Muscle layer of colon (tissue), 2 donors: ENCODE measurements at regions not wholly inside any gene's neighbourhood (a gene's known extent, or its start where the extent isn't known, plus 50 kb on each side); places are given as distances from the start of the nearest gene placed in this dataset.

Experiments
- H3K27ac ChIP-seq: one replicate; pipeline ENCODE4 v1.7.0; 2013; ENCODE audit warnings: low read depth, mild to moderate bottlenecking, low read length, moderate library complexity
- H3K27me3 ChIP-seq, 2 donors: one replicate each; pipeline ENCODE4 v1.7.0; 2013; ENCODE audit warnings: low read length in 2 of 2, mild to moderate bottlenecking in 2 of 2; ENCODE audit not compliant: insufficient read depth in 2 of 2, control insufficient read depth in 1 of 2
- H3K36me3 ChIP-seq: one replicate; pipeline ENCODE4 v1.7.0; 2013; ENCODE audit warnings: mild to moderate bottlenecking, low read length; ENCODE audit not compliant: insufficient read depth
- H3K4me1 ChIP-seq: one replicate; pipeline ENCODE4 v1.7.0; 2013; ENCODE audit warnings: mild to moderate bottlenecking, low read length; ENCODE audit not compliant: insufficient read depth
- H3K4me3 ChIP-seq, 2 donors: one replicate each; pipeline ENCODE4 v1.7.0; 2013; ENCODE audit warnings: low read length in 2 of 2, low read depth in 1 of 2, mild to moderate bottlenecking in 1 of 2, moderate library complexity in 1 of 2
- H3K9ac ChIP-seq: one replicate; pipeline ENCODE4 v1.7.0; 2013; ENCODE audit warnings: low read length
- H3K9me3 ChIP-seq: one replicate; pipeline ENCODE4 v1.7.0; 2013; ENCODE audit warnings: mild to moderate bottlenecking, low read length
- donor health status: abdominal sarcoma.
- donor health status: Adenocarcinoma of cecum.

DNA sequence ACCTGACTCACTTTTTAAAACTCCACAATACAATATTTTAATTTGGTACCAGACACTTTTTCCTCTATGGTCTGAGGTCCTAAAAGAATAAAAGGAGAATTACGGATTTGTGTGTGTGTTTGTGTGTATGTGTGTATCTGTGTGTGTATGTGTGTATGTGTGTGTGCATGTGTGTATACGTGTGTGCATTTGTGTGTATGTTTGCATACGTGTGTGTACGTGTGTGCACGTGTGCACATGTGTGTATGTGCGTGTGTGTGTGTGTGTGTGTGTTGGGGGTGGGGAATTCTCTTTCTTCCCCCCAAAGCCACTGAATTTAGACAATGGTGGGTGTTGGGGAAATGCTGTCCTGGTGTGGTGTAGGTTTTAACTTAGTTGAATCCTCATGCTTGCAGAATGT lies 807.7 kb upstream of the SALL3 start:
- H3K9me3 ChIP-seq = no peaks in the 10 kb centered on the region
- no peak overlapping the region for H3K9ac ChIP-seq
- no peaks in the 10 kb centered on the region for H3K36me3 ChIP-seq
- H3K27me3 ChIP-seq = no peaks in the 10 kb centered on the region
- no peaks in the 10 kb centered on the region for H3K4me1 ChIP-seq
- no peak overlapping the region for H3K4me3 ChIP-seq
- no peak overlapping the region for H3K27ac ChIP-seq

DNA sequence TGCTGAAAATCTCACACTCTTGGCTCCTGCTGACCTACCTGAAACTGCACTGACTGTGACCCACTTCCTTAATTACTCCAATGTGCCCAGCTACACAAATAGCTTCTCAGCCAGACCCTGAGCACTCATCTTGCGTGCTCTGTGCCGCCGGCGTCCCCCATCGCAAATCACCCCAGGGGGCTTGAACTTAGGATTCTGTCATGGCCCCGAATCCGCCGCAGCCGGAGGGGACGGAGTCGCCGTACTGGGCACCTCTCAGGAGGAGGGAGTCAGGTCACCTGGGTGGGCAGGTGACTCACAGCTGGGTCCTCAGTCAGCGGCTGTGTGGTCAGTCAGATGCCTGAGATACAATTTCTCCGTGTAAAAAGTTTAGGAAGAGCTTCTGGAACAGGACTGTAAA lies 804.9 kb upstream of the SALL3 start:
- Histone ChIP-seq H3K36me3 (no peaks in the 10 kb centered on the region), H3K9me3 (no peaks in the 10 kb centered on the region), H3K4me1 (no peaks in the 10 kb centered on the region), H3K9ac (no peak overlapping the region), H3K27me3 (no peaks in the 10 kb centered on the region), H3K27ac (no peak overlapping the region), H3K4me3 (no peak overlapping the region)

DNA sequence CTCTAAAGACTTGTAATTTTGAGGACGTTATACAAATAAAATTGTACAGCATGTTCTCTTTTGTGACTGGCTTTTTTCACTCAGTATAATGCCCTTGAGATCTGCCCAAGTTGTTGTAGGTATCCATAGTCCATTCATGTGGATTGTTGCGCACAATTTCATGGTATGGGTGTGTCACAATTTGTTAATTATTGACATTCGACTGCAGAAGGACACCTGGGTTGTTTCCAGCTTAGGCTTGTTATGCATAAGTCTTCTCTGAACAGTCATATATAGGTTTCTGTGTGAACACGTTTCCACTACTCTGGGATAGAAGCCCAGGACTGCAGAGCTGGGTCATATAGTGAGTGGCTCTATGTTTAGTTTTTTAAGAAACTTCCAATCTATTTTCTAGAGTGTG lies 800.8 kb upstream of the SALL3 start:
- Histone ChIP-seq H3K27ac (no peak overlapping the region), H3K9ac (no peak overlapping the region), H3K4me3 (no peak overlapping the region), H3K36me3 (no peaks in the 10 kb centered on the region), H3K9me3 (no peaks in the 10 kb centered on the region), H3K4me1 (no peaks in the 10 kb centered on the region), H3K27me3 (no peaks in the 10 kb centered on the region)

DNA sequence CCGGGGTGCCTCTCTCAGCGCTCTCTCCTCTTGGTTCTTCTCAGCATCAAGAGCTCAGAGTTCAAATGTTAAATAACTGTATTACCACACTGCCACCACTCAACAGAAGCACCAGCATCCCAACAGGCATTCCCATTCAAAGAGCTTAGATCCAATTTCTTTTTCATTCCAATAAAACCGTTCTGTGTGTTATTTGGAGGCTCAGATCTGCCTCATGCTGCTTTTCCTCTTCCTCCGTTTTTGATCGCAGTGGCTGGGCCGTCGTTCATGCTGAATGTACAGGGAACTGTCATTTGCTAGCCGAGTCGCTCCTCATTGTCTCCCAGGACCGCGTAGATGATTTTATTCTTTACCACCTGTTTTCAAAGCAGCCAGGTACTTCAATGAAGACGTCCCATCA lies 798.9 kb upstream of the SALL3 start:
- Histone ChIP-seq H3K9me3 (peaks cover 3% of the 10 kb centered on the region), H3K27ac (no peak overlapping the region), H3K4me3 (no peak overlapping the region), H3K9ac (no peak overlapping the region), H3K27me3 (no peaks in the 10 kb centered on the region), H3K36me3 (no peaks in the 10 kb centered on the region), H3K4me1 (no peaks in the 10 kb centered on the region)

DNA sequence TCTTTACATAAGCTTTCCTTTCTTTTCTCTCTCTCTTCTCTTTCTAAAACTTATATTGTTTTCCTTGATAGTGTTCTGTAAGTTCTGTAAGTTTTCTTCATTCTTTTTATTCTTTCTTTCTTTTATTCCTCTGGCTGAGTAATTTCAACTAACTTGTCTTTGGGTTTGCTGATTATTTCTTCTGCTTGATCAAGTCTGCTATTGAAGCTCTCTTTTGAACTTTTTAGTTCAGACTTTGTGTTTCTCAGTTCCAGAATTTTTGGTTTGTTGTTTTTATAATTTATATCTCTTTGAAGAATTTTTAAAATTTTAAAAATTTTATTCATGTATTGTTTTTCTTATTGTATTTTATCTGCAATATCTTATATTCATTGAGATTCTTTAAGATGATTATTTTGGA lies 795.8 kb upstream of the SALL3 start:
- Histone ChIP-seq H3K9ac (no peak overlapping the region), H3K4me3 (no peak overlapping the region), H3K4me1 (no peaks in the 10 kb centered on the region), H3K27me3 (no peaks in the 10 kb centered on the region), H3K36me3 (no peaks in the 10 kb centered on the region), H3K9me3 (peaks cover 3% of the 10 kb centered on the region), H3K27ac (no peak overlapping the region)

DNA sequence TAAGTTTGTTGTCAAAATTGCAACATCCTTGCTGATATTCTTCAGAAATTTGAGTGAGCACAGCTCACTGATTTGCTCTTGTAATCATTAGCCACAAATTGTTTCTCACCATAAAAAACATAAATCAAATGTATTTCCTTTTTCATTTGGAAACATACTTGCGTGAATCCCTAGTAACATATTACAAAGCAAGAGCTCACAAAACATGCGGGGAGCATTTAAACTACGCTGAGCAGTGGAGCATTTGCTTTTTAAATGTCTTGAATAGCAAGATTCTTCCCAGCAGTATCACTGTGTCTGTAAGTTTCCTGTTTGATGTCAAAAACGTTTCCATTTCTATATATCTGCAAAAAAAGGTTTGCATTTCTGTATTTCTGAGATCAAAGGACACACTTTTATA lies 788.3 kb upstream of the SALL3 start:
- H3K36me3 ChIP-seq = no peaks in the 10 kb centered on the region
- H3K27ac ChIP-seq = no peak overlapping the region
- H3K9ac ChIP-seq = no peak overlapping the region

DNA sequence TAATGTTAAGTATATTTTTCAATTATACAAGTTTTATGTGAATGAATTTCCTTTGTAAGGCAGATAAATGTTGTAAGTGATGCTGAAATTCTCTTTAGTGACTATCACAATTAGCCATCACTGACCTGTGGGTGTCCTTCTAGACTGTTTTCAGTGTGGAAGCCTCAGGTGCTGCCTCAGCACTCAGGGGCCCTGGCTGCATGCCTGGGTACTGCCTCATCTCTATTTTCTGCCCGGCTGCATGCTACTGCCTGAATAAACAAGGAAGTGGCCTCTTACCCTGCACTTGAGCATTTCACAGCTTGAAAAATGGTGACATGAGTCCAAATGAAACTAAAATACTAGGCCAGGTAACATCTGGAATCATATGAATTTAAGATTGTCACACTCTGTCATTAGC lies 787.6 kb upstream of the SALL3 start:
- Histone ChIP-seq H3K27ac (no peak overlapping the region), H3K4me1 (no peaks in the 10 kb centered on the region), H3K4me3 (no peak overlapping the region), H3K27me3 (no peaks in the 10 kb centered on the region), H3K36me3 (no peaks in the 10 kb centered on the region), H3K9ac (no peak overlapping the region), H3K9me3 (no peaks in the 10 kb centered on the region)

More for the DNA sequence above, 788.3 kb upstream of the SALL3 start:
- Histone ChIP-seq H3K4me3 (no peak overlapping the region), H3K9me3 (no peaks in the 10 kb centered on the region), H3K27me3 (no peaks in the 10 kb centered on the region), H3K4me1 (no peaks in the 10 kb centered on the region)

DNA sequence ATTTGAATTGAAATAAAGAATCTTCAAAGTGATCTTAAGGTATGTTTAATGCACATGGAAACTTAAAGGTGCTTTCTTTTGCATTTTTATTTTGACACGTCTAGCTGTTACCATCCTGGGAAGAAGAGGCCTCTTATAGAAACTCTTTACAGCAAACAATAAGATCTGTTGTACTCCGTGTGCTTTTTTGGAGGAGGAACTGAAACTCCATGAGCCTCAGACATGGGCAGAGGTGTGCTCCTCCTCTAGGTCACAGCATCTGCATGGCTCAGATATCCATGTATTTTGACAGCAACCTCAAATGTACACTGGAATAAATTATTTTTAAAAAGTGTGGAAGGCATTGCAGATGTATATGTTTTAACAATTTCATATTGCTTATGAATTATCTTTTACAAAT lies 783.3 kb upstream of the SALL3 start:
- no peaks in the 10 kb centered on the region for H3K4me1 ChIP-seq
- no peak overlapping the region for H3K27ac ChIP-seq
- no peaks in the 10 kb centered on the region for H3K9me3 ChIP-seq
- H3K9ac ChIP-seq = no peak overlapping the region
- no peaks in the 10 kb centered on the region for H3K27me3 ChIP-seq
- H3K36me3 ChIP-seq = no peaks in the 10 kb centered on the region
- no peak overlapping the region for H3K4me3 ChIP-seq

DNA sequence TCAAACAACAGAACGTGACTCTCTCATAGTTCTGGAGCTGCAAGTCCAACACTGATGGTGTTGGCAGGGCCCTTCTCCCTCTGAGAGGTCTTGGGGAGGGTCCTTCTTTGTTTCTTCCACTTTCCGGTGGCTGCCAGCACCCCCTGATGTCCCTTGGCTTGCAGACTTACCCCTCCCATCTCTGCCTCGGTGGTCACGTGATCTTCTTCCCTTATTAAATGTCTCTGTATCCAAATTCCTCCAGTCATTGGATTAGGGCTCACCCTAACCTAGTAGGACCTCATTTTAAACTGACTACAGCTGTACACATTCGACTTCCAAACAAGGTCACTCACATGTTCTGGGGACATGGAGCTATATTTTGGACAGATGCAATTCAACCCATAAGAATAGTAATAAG lies 780.6 kb upstream of the SALL3 start:
- H3K27ac ChIP-seq = no peak overlapping the region
- H3K36me3 ChIP-seq = no peaks in the 10 kb centered on the region
- H3K4me3 ChIP-seq = no peak overlapping the region
- no peaks in the 10 kb centered on the region for H3K9me3 ChIP-seq
- no peak overlapping the region for H3K9ac ChIP-seq
- H3K27me3 ChIP-seq = no peaks in the 10 kb centered on the region
- no peaks in the 10 kb centered on the region for H3K4me1 ChIP-seq

DNA sequence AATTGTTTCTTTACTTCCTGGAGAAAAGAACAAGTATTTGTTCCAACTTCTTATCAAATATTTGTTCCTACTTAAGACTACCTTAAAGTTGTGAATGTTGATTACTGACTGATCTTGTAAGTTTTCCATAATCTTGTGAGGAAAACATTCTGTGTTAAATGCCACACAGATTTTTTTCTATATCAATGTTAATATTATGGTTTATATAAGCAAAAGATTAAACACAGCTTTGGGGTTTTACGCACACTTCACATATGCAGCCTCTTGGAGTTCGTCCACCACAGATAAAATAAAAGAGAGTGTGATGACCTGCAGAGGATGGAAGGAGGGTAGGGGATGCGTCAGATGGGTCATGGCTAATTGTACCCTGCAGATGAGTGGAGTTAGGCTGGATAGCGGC lies 780.0 kb upstream of the SALL3 start:
- no peaks in the 10 kb centered on the region for H3K36me3 ChIP-seq
- H3K9ac ChIP-seq = no peak overlapping the region
- H3K4me3 ChIP-seq = no peak overlapping the region
- H3K4me1 ChIP-seq = no peaks in the 10 kb centered on the region
- no peak overlapping the region for H3K27ac ChIP-seq
- no peaks in the 10 kb centered on the region for H3K27me3 ChIP-seq
- no peaks in the 10 kb centered on the region for H3K9me3 ChIP-seq

DNA sequence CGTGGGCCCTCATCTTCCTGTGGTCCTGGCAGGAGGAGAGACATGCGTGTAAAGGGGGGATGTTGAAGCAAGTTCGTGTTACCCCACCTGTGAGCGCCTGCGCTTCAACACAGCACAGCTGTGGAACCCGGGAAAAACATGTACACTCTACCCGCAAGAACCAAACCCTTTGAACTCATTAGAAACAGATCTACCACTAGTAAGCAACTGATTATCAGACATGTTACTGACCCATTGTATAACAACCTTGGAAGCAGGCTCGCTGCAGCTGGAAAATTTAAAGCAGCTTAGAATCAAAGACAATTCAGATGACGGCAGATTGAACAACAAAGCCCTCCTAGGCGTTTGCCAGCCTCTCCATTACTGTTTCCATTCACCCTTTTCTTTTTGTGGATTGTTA lies 771.7 kb upstream of the SALL3 start:
- H3K9me3 ChIP-seq = no peaks in the 10 kb centered on the region
- no peaks in the 10 kb centered on the region for H3K36me3 ChIP-seq
- H3K27ac ChIP-seq = no peak overlapping the region
- H3K4me1 ChIP-seq = no peaks in the 10 kb centered on the region
- H3K4me3 ChIP-seq = no peak overlapping the region
- H3K27me3 ChIP-seq = no peaks in the 10 kb centered on the region
- H3K9ac ChIP-seq = no peak overlapping the region

DNA sequence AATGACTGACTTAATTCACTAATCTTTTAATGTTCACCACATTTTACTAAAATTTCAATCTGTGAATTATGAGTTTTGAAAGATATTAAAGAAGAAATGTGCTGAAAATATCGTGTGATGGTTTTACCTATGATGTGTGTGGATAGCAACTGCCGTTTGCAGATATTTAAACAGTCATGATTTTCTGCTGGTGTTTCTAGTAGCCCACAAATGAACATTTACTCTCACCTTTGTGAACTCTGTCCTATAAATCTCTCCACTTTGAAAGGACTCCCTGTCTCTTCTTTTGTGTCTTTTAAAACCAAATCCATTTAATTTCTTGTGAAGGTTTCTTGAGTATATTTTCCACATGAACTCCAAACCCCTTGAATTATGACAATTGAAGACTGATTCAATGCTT lies 771.2 kb upstream of the SALL3 start:
- Histone ChIP-seq H3K27ac (no peak overlapping the region), H3K4me3 (no peak overlapping the region), H3K36me3 (no peaks in the 10 kb centered on the region), H3K27me3 (no peaks in the 10 kb centered on the region), H3K9ac (no peak overlapping the region), H3K4me1 (no peaks in the 10 kb centered on the region), H3K9me3 (no peaks in the 10 kb centered on the region)
